ENCODE measurements at regions not wholly inside any gene's neighbourhood (a gene's known extent, or its start where the extent isn't known, plus 50 kb on each side); places are given as distances from the start of the nearest gene placed in this dataset.

GRCh38 chrX:74251006-74251930 lies 52.7 kb upstream of the ZCCHC13 start:
- TF ChIP-seq CTCF (IDR thresholded peaks at IDR 0.05; ENCODE audit: poor library complexity, severe bottlenecking), result no peak
- peak; percentile 25; the same call in 2 of the 3 replicates for ATAC-seq (ENCODE audit: low read depth)
- Histone ChIP-seq H3K4me1 (ENCODE audit: insufficient read depth, poor library complexity, severe bottlenecking) (peaks cover 28% of the 10 kb centered on the region), H3K36me3 (ENCODE audit: low read depth) (0 out of 2 replicates have a peak, but pooled peaks cover 7% of the 10 kb centered on the region), H3K4me3 (ENCODE audit: severe bottlenecking) (no peak overlapping the region), H3K27me3 (ENCODE audit: insufficient read depth, poor library complexity, severe bottlenecking) (no peaks in the 10 kb centered on the region), H3K27ac (ENCODE audit: poor library complexity, severe bottlenecking) (peak overlapping the region; percentile 24), H3K9me3 (ENCODE audit: severe bottlenecking) (no peaks in the 10 kb centered on the region)
- no peak for DNase-seq (ENCODE audit: low spot score)

- no peak overlapping the region for H3K4me3 ChIP-seq (ENCODE audit: severe bottlenecking)
- no peaks in the 10 kb centered on the region for H3K9me3 ChIP-seq (ENCODE audit: severe bottlenecking)
- TF ChIP-seq CTCF (IDR thresholded peaks at IDR 0.05; ENCODE audit: poor library complexity, severe bottlenecking), result no peak
- peak overlapping the region; percentile 24 for H3K27ac ChIP-seq (ENCODE audit: poor library complexity, severe bottlenecking)
- ATAC-seq (ENCODE audit: low read depth) (no peak), DNase-seq (ENCODE audit: low spot score) (no peak)
- H3K36me3 ChIP-seq (ENCODE audit: low read depth), result 0 out of 2 replicates have a peak, but pooled peaks cover 9% of the 10 kb centered on the region
- H3K4me1 ChIP-seq (ENCODE audit: insufficient read depth, poor library complexity, severe bottlenecking), result peaks cover 28% of the 10 kb centered on the region
- no peaks in the 10 kb centered on the region for H3K27me3 ChIP-seq (ENCODE audit: insufficient read depth, poor library complexity, severe bottlenecking)
Measured at GRCh38 chrX:74250574-74250973, 53.4 kb upstream of the ZCCHC13 start.

GRCh38 chrX:74249963-74250362 lies 54.0 kb upstream of the ZCCHC13 start:
- TF ChIP-seq CTCF (IDR thresholded peaks at IDR 0.05; ENCODE audit: poor library complexity, severe bottlenecking), result no peak
- no peak overlapping the region for H3K27ac ChIP-seq (ENCODE audit: poor library complexity, severe bottlenecking)
- ATAC-seq (ENCODE audit: low read depth), result no peak
- DNase-seq (ENCODE audit: low spot score), result no peak
- H3K9me3 ChIP-seq (ENCODE audit: severe bottlenecking), result no peaks in the 10 kb centered on the region
- H3K27me3 ChIP-seq (ENCODE audit: insufficient read depth, poor library complexity, severe bottlenecking), result no peaks in the 10 kb centered on the region
- H3K4me1 ChIP-seq (ENCODE audit: insufficient read depth, poor library complexity, severe bottlenecking), result peaks cover 28% of the 10 kb centered on the region
- H3K36me3 ChIP-seq (ENCODE audit: low read depth), result 0 out of 2 replicates have a peak, but pooled peaks cover 9% of the 10 kb centered on the region
- H3K4me3 ChIP-seq (ENCODE audit: severe bottlenecking), result no peak overlapping the region

GRCh38 chrX:74248889-74249288 lies 55.1 kb upstream of the ZCCHC13 start:
- H3K27me3 ChIP-seq (ENCODE audit: insufficient read depth, poor library complexity, severe bottlenecking), result no peaks in the 10 kb centered on the region
- peaks cover 28% of the 10 kb centered on the region for H3K4me1 ChIP-seq (ENCODE audit: insufficient read depth, poor library complexity, severe bottlenecking)
- DNase-seq (ENCODE audit: low spot score), result no peak
- ATAC-seq (ENCODE audit: low read depth), result peak; percentile 75
- H3K27ac ChIP-seq (ENCODE audit: poor library complexity, severe bottlenecking), result peak overlapping the region; percentile 47
- TF ChIP-seq CTCF (IDR thresholded peaks at IDR 0.05; ENCODE audit: poor library complexity, severe bottlenecking), result no peak
- H3K9me3 ChIP-seq (ENCODE audit: severe bottlenecking), result no peaks in the 10 kb centered on the region
- no peak overlapping the region for H3K4me3 ChIP-seq (ENCODE audit: severe bottlenecking)
- H3K36me3 ChIP-seq (ENCODE audit: low read depth), result 0 out of 2 replicates have a peak, but pooled peaks cover 9% of the 10 kb centered on the region

GRCh38 chrX:74246524-74246923 lies 57.5 kb upstream of the ZCCHC13 start:
- H3K4me1 ChIP-seq (ENCODE audit: insufficient read depth, poor library complexity, severe bottlenecking), result peaks cover 33% of the 10 kb centered on the region
- DNase-seq (ENCODE audit: low spot score) (no peak), ATAC-seq (ENCODE audit: low read depth) (peak; percentile 56)
- 0 out of 2 replicates have a peak, but pooled peaks cover 9% of the 10 kb centered on the region for H3K36me3 ChIP-seq (ENCODE audit: low read depth)
- H3K27me3 ChIP-seq (ENCODE audit: insufficient read depth, poor library complexity, severe bottlenecking), result no peaks in the 10 kb centered on the region
- no peak overlapping the region for H3K4me3 ChIP-seq (ENCODE audit: severe bottlenecking)
- H3K27ac ChIP-seq (ENCODE audit: poor library complexity, severe bottlenecking), result no peak overlapping the region
- TF ChIP-seq CTCF (IDR thresholded peaks at IDR 0.05; ENCODE audit: poor library complexity, severe bottlenecking), result no peak
- H3K9me3 ChIP-seq (ENCODE audit: severe bottlenecking), result no peaks in the 10 kb centered on the region

All from RWPE2 (cell line).